ENCODE measurements at regions not wholly inside any gene's neighbourhood (a gene's known extent, or its start where the extent isn't known, plus 50 kb on each side); places are given as distances from the start of the nearest gene placed in this dataset.

DNA sequence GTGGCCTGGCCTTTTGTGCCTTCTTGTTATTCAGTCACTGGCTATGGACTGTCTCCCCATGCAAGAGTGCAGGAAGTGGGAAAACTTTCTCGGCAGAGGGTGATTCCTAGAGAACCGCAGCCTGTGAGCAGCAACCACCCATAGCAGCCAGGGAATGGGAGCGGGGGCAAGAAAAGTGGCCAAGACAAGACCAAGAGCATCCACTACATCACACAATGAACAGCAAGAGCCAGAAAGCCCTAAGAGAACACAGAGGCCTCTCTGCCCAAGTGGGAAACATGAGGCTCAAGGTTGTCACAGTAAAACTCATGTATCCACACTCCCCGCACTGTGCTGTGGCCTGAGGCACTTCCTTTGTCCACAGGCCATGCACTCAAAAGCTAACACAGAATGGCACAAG, 129.1 kb upstream of the FSTL4 start:
- no peak for DNase-seq (ENCODE audit: low read depth in 2 of 2)

GRCh38 chr5:133739181-133739780, 126.9 kb upstream of the FSTL4 start:
- no peak for DNase-seq (ENCODE audit: low read depth in 2 of 2)

DNA sequence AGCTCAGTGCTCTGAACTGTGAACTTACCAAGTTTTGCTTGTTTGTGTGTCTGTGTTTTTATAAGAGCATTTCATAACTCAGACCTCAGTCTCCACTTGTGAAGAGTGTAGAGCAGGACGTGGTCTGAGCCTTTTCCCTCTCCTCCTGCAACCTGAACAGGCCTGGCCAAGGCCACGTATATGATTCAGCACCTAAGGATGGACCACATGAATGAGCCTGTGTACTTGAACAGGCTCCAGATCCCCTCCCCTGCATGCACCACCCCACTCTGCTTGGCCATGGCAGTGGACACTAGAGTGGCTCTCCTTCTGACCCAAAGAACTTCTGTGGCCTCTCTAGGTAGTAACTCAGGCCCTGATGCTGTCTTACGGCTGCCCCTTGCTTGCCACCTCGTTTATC, 125.9 kb upstream of the FSTL4 start:
- no peak for DNase-seq (ENCODE audit: low read depth in 2 of 2)

DNA sequence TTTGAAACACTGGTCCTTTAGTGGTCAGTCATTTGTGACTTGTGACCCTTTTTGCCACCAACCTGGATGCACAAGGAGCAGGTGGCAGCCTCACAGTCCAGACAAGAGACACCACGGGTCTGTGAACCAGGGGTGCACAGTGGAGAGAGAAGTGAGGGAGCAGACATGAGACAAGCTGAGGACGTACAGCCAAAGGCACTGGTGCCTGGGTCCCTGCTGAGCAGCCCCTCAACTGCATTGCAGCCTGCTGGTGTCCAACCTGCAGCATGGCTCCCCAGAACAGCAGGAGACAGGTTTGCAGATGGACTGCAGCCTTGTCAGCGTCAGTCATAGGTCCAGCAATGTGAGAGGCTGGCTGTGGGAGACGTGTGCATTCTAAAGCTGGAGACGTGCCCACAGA, 124.2 kb upstream of the FSTL4 start:
- no peak for DNase-seq (ENCODE audit: low read depth in 2 of 2)

GRCh38 chr5:133735346-133735745, 123.0 kb upstream of the FSTL4 start:
- DNase-seq (ENCODE audit: low read depth in 2 of 2): no peak

GRCh38 chr5:133734916-133735315, 122.6 kb upstream of the FSTL4 start:
- no peak for DNase-seq (ENCODE audit: low read depth in 2 of 2)

DNA sequence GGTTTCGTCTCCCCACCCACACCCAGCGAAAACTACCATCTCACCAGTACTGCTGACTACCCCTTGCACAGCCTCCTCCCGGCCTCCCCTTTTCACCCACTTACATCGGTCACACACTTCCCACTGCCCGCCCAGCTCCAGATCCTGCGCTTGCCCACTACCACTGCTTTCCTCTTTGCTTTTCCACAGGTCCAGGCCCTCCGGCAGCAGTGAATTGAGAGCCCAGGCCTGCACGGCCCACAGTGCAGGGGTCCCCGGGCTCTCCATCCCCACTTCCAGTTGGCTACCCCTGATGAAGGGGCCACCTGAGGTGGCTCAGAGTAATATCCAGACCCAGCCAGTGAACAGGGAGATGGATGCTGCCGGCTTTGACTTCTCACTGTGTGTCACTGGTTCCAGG, 120.2 kb upstream of the FSTL4 start:
- DNase-seq (ENCODE audit: low read depth in 2 of 2): no peak

DNA sequence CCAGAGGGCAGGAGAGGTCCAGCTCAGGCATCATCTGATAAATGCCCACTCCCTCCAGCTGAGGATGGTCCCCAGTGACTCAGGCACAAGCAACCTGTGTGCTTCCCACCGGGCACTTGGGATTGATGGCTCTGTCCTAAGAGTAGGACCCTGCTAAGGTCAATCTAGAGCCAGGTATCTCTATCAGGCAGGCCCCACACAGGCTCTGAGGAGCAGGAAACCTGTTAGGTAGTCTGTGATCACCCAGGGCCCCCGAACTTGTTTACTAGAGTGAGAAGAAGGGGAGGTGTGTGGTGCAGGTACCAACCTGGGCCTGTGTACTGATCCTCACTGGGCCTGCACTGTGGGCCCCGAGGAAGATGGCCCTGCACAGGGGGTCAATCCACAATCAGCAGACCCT, 119.6 kb upstream of the FSTL4 start:
- DNase-seq (ENCODE audit: low read depth in 2 of 2): no peak

- no peak for DNase-seq (ENCODE audit: low read depth in 2 of 2)
Observed at GRCh38 chr5:133730866-133731265, 118.5 kb upstream of the FSTL4 start.

- DNase-seq (ENCODE audit: low read depth in 2 of 2): no peak
Observed at GRCh38 chr5:133730346-133730745, 118.0 kb upstream of the FSTL4 start.

- DNase-seq (ENCODE audit: low read depth in 2 of 2): no peak
Observed at GRCh38 chr5:133729800-133730199, 117.5 kb upstream of the FSTL4 start.

DNA sequence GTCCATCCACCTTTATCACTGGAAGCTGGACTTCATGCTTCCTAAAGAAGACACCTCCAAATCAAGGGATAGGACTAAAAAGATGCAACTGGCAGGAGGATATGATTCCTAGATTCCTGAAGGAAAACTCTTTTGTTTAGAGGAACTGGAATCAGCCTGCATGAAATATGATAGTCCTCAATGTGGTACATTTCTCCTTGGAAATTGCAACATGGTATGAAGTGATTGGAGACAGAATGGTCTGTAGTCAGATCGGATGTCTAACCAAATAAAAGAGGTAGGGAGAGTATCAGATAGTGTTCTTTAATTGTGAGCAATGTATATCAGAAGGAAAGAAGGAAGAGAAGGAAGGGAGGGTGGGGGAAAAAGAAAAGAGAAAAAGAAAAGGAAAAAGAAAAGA, 116.1 kb upstream of the FSTL4 start:
- no peak for DNase-seq (ENCODE audit: low read depth in 2 of 2)

DNA sequence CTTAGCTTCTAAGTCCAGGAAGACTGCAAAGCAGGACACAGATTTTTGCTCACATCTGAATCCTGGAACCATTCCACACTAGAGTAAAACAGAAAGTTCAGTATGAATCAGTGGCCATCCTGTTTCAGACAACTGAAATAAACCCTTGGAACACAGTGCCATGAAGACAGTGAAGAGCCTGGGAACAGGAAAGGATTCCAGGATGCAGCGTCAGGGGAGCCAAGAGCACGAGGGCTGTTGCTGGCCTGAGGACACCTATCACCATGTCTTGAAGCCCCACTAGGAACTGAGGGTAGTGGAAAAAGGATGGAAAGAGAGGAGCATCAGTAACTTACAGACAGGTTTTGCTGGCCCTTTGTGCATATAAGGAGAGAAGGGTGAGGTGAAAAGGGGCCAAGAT, 115.3 kb upstream of the FSTL4 start:
- DNase-seq (ENCODE audit: low read depth in 2 of 2): no peak

DNA sequence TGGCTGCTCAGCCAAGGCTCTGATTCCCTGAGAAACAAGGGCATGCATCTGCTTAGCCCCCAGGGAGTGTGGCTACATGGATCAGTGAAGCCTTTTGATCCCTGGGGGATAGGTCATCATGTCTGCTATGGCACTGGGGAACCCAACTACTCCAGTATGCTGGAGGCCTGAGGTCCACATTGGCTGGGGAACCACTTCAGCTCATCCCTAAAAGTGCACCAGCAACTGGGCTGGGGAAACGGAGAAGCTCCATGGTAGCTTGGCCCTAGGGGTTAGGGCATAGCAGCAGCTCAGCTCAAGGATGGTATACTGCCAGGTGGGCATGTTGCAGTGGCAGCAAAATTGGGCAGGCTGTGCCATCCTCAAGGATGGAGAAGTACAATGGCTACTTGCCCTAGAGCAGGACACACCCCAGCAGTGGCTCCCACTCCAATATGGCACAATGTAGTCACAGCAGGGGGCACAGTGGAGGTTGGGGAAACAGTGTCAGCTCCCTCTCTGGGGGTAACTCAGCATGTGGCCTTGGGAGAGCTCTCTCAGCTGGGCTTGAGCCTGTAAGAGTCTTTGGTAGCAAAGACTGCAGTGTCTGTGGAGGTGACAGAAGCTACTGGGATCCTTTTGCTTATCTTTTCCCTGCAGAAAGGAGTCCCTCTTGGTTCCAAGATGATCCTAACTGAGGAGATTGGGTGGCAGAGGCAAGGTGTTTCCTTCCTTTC, 111.5 kb upstream of the FSTL4 start:
- no peak for DNase-seq (ENCODE audit: low read depth in 2 of 2)

- DNase-seq (ENCODE audit: low read depth in 2 of 2): no peak
Observed at GRCh38 chr5:133723126-133723525, 110.8 kb upstream of the FSTL4 start.

DNA sequence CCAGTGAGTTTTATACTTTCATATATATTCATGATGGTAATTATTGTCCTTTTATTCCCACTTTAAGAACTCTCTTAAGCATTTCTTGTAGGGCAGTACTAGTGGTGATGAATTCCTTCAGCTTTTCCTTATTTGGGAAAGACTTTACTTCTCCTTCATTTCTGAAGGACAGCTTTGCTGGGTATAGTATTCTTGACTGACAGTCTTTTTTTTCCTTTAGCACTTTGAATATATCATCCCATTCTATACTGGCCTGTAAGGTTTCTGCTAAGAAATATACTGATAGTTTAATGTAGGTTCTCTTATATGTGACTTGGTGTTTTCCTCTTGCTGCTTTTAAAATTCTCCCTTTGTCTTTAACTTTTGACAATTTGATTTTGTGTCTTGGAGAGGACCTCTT, 109.0 kb upstream of the FSTL4 start:
- no peak for DNase-seq (ENCODE audit: low read depth in 2 of 2)

DNA sequence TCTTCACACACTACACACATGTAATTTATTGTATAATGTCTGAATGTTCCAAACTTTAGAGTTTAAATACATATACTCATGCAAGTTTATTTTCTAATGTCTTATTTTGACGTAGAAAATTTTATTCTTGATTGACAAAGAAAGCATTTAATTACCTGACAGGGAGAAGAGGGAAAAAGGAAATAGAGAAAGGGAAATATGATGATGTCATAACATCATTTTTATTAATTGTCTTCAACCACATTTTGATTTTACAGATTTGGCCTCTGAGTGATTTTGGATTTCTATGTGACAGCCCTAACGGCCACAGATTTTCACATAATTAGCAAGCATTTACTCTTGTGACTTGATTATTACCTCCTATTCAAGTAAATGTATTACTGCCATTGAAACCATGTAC, 106.1 kb upstream of the FSTL4 start:
- DNase-seq (ENCODE audit: low read depth in 2 of 2): no peak

- no peak for DNase-seq (ENCODE audit: low read depth in 2 of 2)
Observed at GRCh38 chr5:133716532-133717183, 104.3 kb upstream of the FSTL4 start.

GRCh38 chr5:133715616-133716015, 103.3 kb upstream of the FSTL4 start:
- no peak for DNase-seq (ENCODE audit: low read depth in 2 of 2)

DNA sequence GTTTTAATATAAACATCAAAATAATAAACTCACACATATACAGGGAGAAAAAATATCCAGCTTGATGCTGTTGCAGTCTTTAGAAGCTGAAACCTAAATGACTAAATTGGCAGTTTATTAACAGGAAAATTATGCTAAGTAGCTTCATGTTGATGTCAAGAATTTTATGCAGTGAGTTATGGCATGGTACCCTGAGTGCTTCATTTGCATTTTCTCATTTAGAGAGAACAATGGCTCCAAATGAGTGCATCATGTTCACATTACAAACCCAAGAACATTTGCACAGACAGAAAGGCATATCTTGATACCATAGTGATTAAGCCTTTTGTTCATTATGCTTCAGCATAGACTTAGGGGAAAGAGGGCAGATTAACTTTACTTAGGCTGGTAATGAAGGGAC, 102.9 kb upstream of the FSTL4 start:
- no peak for DNase-seq (ENCODE audit: low read depth in 2 of 2)

GRCh38 chr5:133714161-133714915, 102.0 kb upstream of the FSTL4 start:
- no peak for DNase-seq (ENCODE audit: low read depth in 2 of 2)

GRCh38 chr5:133713751-133714150, 101.4 kb upstream of the FSTL4 start:
- no peak for DNase-seq (ENCODE audit: low read depth in 2 of 2)

DNA sequence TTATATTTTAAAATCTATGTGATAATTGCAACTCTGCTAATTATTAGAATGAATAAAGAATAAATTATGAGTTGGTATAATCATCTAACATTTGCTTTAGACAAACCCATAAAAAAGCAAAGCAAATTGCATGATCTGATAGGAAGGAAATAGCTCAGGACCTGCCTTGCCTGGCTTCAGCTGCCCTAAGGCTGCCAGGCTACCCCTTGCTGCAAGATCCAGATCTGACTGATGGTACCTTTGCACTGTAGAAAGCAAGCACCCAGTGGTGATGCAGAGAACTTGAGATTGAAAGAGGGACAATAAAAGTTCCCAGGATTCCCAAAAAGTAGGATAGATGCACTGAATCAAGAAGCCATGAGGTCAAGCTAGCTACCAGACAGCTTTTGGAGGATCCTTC, 100.9 kb upstream of the FSTL4 start:
- no peak for DNase-seq (ENCODE audit: low read depth in 2 of 2)

Measured in stimulated activated CD8-positive, alpha-beta memory T cell treated with anti-CD3 and anti-CD28 coated beads, Interleukin-7, amount 100 ng/mL, for 1 hour (primary cell).